Inflammatory macrophage treated with lipopolysaccharide for 1 hour (primary cell): ENCODE measurements at regions not wholly inside any gene's neighbourhood (a gene's known extent, or its start where the extent isn't known, plus 50 kb on each side); places are given as distances from the start of the nearest gene placed in this dataset.

ENCODE experiments used
- DNase-seq, 2 donors: peaks; one replicate each; pipeline ENCODE4 v3.0.0-alpha.2; 2020 to 2022

DNA sequence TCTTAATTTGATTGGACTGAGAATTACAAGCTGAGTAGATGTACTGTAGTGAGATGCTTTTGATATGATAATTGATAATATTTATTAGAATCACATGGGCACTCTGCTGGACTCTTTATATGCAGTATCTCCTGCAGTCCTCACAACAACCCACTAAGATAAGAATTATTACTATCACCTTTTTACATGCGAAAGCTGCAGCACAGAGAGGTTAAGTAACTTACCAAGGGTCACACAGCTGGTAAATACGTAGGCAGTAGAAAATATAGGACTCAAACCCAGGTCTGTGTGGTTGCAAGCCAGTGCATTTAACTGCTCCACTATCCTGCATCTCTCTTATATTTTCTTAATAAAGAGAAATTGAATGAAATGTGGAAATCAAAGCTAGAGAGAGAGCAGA is 392.8 kb upstream of the RORA start:
- DNase-seq = no peak

DNA sequence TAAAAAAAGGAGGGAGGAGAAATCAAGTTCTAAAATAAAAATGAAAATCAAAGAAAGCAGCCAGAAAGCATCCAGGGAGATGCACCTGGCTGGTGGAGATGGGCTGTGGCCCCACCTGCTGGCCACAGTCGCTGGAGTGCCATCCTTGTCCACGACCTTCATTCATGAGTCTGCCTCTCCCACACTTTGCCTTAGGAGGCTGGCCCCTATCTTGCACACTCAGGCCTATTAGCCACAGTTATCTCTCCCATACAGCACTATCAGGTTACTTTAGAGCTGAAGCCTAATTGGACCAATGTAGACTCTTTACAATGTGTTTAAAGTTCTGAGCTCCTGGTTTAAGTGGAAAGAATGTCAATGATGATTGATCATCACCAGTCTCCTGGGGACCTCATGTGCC is 392.0 kb upstream of the RORA start:
- DNase-seq = no peak

DNA sequence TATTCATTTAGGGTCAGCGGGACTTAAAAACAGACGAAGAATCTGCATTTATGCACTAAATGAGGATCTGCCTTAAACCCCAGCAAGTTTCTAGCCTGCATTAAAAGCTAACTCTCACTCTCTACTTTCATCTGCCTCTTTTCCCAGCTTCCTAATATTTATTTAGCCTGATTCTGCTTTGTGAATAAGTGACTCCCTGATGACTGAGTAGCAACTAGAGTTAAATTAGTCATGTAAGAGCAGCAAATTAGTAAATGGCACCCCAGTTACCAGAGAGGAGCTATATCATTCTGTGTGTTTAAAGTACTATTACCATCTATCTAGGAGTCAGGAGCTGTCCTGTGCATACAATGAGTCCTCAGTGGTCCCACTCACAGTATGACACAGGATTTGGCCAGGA is 391.0 kb upstream of the RORA start:
- no peak for DNase-seq

DNA sequence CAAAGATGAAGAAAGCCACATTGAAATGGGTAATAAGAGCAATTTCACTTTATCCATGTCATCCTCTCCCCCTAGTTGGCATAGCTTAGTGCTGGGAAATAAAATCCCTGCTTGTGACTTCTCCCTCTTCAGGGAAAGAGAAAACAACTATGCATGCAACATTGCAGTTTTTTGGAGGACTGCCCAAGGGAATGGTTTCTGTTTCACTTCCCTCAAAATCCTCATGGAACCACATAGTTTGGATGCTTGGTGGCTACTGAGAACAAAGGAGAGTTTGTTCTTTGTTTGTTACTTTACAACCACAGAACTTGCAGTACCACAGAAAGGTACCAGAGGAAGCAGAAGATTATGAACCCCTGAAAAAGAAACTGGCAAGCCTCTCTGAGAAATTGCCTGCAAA is 384.6 kb upstream of the RORA start:
- DNase-seq = no peak

DNA sequence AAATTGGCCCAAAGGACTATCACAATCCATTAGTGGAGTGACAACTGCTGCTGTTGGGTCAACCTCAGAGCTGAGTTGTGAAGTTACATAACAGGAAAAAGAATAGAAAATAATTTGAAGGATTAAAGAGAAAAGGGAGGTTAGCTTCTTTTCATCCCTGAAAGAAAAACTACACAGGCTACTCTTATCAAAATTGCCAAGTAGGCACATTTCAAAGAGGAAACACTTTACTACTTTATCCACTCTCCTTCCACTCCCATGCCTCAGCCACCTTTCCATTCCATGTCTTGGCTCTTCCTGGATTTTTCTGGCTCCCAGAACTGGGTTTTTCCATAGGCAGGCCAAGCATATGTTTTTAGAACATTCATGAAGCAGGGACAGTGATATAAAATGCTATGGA is 384.0 kb upstream of the RORA start:
- DNase-seq = no peak

- DNase-seq = no peak
Measured at GRCh38 chr15:61612111-61612510, 383.0 kb upstream of the RORA start.

DNA sequence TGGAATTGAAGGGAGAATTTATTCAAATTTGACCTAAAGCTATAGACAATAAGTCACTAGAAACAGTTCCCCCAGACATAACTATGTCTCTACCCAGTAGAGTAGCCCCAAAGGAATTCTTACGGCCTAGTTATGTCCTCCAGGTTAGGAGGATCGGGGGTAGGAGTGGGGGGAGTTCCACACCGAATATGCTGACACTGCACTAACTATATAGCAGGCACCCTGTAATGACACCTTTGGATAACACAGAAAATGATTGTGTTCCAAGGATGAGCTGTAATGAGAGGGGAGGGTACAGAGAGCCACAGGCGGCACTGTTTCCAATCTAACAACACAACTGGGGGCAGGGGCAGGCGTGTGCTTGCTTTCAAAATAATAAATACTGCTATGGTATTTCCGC is 376.2 kb upstream of the RORA start:
- DNase-seq = no peak

DNA sequence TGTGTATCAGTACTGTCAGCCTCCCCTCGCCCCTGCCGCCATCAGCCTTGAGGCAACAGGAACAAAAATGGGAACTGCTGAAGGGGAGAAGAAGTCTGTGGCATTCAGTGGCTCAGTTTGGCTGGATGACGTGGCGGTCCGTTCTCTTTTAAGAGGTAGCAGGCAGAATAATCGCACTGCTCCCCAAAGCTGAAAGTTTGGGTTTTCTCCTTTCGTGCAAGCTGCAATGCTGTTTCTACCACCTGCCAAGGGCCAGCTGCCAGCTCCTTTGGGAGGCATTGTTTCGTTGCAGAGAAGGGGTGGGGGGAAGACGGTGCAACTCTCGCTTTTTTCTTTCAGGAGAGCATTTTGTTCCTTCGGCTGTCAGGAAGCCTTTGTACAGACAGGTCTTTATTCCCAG is 369.6 kb upstream of the RORA start:
- no peak for DNase-seq

DNA sequence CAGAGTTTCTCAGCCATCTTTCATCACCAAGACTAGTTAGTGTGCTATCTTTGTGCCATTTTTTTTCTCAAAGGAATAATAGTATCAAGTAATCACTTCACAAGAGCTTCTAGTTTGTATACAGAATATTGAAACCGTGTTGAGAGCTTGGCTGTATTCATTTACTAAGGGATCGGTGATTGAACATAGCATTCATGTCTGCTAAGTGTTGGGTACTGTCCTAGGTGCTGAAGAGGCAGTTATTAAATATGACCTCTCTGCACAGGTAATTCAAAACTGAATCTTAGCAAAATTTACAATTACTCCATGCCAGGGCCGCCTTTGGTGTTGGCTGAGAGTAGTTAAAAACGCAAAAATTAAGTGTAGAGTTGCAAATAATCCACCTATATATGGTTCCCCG is 355.3 kb upstream of the RORA start:
- DNase-seq = no peak

- no peak for DNase-seq
Measured at GRCh38 chr15:61582092-61582491, 353.0 kb upstream of the RORA start.

DNA sequence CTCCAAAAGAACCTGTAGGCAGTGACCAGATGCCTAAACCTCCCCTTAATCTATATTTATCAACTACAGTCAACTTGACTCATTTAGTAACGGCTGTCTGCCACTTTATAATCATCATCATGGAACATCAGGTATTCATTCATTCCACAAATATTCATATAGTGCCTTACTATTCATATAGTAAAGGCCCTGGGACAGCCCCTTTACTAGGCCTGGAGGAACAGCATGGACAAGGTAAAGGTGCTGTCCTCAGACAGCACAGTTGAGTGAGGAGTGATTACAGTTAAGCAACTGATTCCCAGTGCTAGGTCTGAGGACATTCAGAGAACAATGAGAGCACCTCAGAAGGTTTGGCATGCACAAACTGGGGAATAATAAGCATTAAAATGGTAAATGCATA is 346.5 kb upstream of the RORA start:
- DNase-seq = no peak

GRCh38 chr15:61571026-61571425 is 341.9 kb upstream of the RORA start:
- no peak for DNase-seq

DNA sequence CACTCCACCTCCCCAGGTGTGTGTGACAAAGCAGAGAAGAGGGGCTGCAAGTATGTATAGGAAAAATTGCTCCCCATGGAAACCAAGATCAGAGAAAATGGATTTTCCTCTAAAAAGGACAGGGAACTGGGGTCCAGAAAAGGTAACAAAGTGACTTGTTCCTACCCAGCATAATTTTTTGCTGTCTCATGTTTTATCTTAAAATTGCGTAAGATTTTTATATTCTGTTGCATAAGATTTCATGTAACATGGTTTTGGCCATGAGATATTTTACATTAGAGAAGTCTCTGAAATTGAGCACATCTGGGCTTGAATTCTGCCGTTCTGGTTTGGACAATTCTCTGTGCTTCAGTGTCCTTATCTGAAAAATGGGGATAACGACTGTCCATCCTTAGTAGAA is 335.7 kb upstream of the RORA start:
- DNase-seq = no peak

- DNase-seq = no peak
Measured at GRCh38 chr15:61558172-61559136, 329.4 kb upstream of the RORA start.

GRCh38 chr15:61556037-61556648 is 327.0 kb upstream of the RORA start:
- DNase-seq = no peak

GRCh38 chr15:61549727-61550126 is 320.6 kb upstream of the RORA start:
- DNase-seq = no peak

GRCh38 chr15:61545763-61546162 is 316.7 kb upstream of the RORA start:
- DNase-seq = no peak

- DNase-seq = no peak
Measured at GRCh38 chr15:61541516-61541915, 312.4 kb upstream of the RORA start.

DNA sequence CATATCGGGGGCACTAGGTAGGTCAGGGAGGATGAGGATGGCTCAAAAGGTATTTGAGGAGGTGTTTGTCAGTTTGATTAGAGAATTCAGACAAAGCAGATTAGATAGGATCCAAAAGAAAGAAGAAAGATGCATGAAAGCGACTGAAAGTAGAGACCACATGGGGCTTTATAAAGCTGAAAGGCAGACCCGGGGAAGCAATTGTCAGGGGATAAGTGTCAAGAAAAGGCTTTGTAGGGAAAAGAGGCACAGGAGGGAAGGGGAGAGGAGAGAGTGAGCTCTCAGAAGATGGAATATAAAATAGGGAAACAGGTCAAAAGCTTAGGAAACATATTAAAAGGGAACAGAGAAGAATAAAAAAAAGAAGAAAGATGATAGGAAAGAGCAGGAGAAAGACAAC is 308.2 kb upstream of the RORA start:
- no peak for DNase-seq

DNA sequence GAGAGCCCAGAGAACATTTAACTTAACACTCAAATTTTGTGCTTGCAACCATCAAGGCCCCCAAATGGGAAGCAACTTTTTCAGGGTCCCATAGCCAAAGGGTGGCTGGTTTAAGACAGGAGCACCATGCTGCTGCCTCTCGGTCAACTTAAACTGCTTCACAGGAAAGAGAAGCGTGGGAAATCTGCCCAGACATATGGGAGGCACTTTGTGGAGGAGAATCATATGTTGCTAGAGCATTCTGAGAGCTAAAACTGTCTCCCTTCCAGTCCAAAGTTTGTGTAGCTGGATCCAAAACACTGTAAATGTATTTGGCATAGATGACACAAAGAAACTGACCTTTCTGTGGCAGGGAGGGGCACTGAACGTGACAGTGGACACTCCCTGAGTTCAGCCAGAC is 305.9 kb upstream of the RORA start:
- DNase-seq = no peak

DNA sequence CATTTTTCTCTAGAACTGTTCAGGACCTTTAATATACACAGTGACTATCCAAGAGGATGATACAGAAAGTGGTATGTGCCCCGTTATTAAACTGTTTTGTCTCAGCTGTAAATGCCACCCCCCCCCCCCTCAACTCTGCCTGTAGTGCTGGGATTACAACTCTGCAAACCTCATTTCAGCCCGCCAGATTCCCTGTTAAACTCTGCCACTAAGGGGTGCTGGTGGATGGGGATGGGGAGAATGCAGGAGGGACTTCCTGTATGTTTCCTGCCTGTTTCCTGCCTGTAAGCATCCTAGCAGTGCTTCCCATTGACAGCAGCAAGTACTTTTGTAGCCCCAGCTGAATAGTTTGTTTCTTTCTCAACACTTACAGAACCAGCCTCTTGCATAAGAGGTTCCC is 301.7 kb upstream of the RORA start:
- no peak for DNase-seq

DNA sequence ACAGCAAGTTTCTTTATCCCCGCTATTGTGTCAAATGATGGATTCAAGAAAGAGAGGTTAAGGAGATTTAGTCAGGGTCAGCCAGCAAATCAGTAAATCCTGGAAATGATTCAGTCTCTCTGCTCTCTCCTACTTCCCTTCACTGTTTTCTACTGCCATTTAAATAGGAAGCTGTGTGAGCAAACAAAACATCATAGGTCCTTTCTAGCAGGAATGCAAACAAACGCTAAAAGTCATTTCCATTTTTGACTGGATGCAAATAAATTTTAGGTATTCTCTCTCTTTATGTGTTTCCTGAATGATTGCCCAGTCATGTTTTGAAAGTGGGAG is 299.4 kb upstream of the RORA start:
- no peak for DNase-seq

DNA sequence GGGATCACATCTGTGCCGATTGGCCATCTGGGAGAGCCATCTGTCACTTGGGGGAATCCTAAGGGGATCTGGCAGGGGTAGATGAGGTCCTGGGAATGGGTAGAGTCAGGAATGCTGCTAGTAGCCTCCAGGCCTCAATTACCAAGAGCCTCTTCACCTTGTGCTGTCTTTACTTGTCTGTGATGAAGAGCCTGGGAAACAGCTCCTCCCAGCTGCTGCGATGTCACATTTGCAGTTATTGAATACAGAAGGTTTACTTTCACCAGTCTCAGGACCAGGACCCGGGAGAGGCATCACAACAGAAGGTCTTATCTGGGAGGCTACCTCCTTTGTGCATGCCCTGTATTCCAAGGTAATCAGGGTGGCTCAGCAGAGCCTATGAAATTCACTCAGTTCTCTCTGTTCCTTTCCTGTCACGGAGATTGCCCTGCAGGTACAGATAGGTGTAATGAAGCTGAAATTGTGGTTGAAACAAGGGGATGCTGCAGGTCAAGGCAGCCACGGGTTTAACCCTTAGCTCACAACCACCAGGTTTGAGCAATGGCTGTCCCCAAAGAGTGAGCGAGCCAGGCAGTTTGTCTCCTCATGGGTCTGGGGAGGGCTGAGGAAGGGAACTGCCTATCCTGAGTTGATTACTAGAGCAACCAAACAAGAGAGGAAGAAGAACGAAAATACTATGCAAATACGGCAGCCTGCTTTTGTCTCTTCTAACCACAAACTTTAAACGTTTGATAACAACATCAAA is 298.9 kb upstream of the RORA start:
- DNase-seq = no peak

DNA sequence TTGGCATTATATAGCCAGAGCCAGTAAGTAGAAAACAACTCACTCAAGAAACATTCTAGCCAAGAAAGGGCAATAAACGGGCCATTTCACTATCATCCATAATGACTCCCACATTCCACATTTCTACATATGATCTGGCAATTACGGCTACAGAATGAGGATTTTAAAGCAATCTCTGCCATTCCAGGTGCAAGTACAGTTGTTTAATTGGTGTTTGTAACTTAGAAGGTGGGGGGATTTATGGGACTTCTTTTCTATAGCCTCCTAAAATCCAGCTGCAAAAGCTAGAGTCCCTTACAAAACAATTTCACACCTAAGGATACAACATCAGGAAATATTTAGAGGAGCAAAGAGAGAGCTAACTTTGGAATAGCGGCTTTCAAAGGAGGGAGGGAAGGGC is 295.4 kb upstream of the RORA start:
- no peak for DNase-seq
